ENCODE measurements at regions not wholly inside any gene's neighbourhood (a gene's known extent, or its start where the extent isn't known, plus 50 kb on each side); places are given as distances from the start of the nearest gene placed in this dataset.

DNA sequence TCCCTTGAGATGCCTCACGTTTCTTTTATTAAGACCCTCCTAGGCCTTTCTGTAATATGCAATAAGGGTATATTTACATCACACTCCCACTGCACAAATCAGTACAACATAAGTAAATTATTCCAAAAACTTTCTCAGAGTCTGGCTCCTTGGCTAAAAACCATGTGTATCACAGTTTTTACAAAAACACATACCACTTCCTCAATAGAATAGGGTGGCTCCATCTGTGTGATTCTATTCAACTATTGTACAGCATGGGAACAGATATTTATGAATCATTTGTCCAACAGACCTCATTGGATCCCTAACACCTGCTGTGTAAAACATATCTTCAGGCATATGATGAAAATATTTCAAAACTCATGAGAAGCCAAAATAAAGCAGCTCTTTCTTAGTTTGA, 502.7 kb downstream of the EFNA5 start:
- TF ChIP-seq, protein P1, sequence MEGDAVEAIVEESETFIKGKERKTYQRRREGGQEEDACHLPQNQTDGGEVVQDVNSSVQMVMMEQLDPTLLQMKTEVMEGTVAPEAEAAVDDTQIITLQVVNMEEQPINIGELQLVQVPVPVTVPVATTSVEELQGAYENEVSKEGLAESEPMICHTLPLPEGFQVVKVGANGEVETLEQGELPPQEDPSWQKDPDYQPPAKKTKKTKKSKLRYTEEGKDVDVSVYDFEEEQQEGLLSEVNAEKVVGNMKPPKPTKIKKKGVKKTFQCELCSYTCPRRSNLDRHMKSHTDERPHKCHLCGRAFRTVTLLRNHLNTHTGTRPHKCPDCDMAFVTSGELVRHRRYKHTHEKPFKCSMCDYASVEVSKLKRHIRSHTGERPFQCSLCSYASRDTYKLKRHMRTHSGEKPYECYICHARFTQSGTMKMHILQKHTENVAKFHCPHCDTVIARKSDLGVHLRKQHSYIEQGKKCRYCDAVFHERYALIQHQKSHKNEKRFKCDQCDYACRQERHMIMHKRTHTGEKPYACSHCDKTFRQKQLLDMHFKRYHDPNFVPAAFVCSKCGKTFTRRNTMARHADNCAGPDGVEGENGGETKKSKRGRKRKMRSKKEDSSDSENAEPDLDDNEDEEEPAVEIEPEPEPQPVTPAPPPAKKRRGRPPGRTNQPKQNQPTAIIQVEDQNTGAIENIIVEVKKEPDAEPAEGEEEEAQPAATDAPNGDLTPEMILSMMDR (conservative IDR thresholded peaks at IDR 0.05; ENCODE audit: low read length) = no peak
- TF ChIP-seq EZH2phosphoT487 (IDR thresholded peaks at IDR 0.05; ENCODE audit: borderline replicate concordance, low read depth, low read length) = no peak
